Breast epithelium (tissue), 3 donors: ENCODE measurements at regions not wholly inside any gene's neighbourhood (a gene's known extent, or its start where the extent isn't known, plus 50 kb on each side); places are given as distances from the start of the nearest gene placed in this dataset.

Experiments
- CTCF ChIP-seq, 3 donors: fragments of 450-650 bp; IDR thresholded peaks; one replicate each; pipeline ENCODE4 v1.5.1; 2016 to 2017; ENCODE audit warnings: antibody characterized with exemption in 3 of 3, mild to moderate bottlenecking in 3 of 3, moderate library complexity in 3 of 3
- POLR2A ChIP-seq: fragments of 450-650 bp; IDR thresholded peaks from one replicate; pipeline ENCODE4 v1.6.1; 2016; ENCODE audit warnings: antibody characterized with exemption, mild to moderate bottlenecking, moderate library complexity
- POLR2AphosphoS5 ChIP-seq, 3 donors: sonication (generic); formaldehyde crosslinking; IDR thresholded peaks; one replicate each; pipeline ENCODE4 v1.6.1; 2017; ENCODE audit warnings: antibody characterized with exemption in 3 of 3

DNA sequence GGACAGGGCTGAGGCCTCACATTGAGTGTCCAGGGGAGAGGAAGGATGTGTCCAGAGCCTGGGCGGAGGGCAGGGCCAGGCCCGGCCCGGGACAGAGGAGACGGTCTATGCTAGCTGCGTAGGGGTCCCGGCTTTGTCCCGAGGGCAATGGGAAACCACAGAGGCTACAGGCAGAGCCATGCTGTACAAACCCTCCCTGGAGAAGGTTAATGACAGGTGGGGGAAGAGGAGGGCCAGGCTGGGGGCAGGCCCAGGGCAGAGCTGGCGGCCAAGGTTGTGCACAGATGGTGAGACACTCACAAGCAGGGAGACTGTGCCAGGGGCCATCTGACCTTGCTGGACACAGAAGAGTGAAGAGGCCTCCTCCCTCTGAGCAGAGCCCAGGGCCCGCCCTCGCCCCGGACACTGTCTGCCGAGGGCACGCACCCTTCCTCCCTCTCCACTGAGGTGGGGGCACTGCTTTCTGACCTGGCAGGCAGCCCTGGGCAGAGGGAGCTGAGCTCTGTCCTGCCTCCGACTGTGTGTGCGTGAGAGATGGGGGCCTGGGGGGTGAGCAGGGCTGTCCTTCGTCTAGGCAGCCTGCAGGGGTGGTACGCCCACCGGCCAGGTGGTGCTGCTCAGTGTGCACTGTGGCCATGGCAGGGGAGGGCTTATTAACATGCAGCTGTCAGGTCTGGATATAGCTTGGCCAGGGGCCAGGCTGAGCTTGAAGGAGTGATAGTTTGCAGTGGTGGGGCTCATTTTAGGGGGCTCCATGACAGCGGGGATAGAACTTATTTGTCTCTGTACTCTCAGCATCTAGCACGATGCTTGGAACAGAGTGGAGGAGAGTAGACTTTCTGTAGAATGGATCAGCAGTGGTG, 75.7 kb upstream of the LRPAP1 start:
- no peak for TF ChIP-seq POLR2AphosphoS5 (IDR thresholded peaks at IDR 0.05)
- TF ChIP-seq CTCF (IDR thresholded peaks at IDR 0.05) = no peak
- TF ChIP-seq POLR2A = no peak
